K562 (cell line): ENCODE measurements at regions not wholly inside any gene's neighbourhood (a gene's known extent, or its start where the extent isn't known, plus 50 kb on each side); places are given as distances from the start of the nearest gene placed in this dataset.

Source experiments
- CAMTA2 ChIP-seq: fragments of 250-450 bp; sonication (Bioruptor Pico); conservative IDR thresholded peaks from 2 replicates; pipeline ENCODE4 v1.5.1; 2022
- GABPA ChIP-seq: fragments of 200-800 bp; sonication (Bioruptor generic); conservative IDR thresholded peaks from 2 replicates; pipeline ENCODE4 v1.6.1; 2016; ENCODE audit warnings: low read depth, missing genetic modification characterization, missing compliant biosample characterization
- KDM4B ChIP-seq, 2 experiments: fragments of 450-650 bp in 1 of 2; sonication (generic) in 1 of 2; IDR thresholded peaks; 2 replicates each; pipeline ENCODE4 v1.6.1; 2016 to 2017; ENCODE audit warnings: borderline replicate concordance in 2 of 2, antibody characterized with exemption in 1 of 2, low read depth in 1 of 2, mild to moderate bottlenecking in 1 of 2
- PHF8 ChIP-seq: fragments of 200-600 bp; sonication (generic); IDR thresholded peaks from 2 replicates; pipeline ENCODE4 v1.6.1; 2012; ENCODE audit warnings: mixed run types, mild to moderate bottlenecking, inconsistent platforms, low read length, moderate library complexity, borderline replicate concordance
- RBM22 ChIP-seq: fragments of 200-400 bp; formaldehyde crosslinking; IDR thresholded peaks from 2 replicates; pipeline ENCODE4 v1.6.1; 2018; ENCODE audit warnings: low read length, low read depth; ENCODE audit not compliant: poor library complexity, severe bottlenecking
- ZNF253 ChIP-seq: fragments of 250-450 bp; sonication (Bioruptor Pico); conservative IDR thresholded peaks from 2 replicates; pipeline ENCODE4 v1.6.1; 2021; ENCODE audit warnings: mild to moderate bottlenecking
- TF ChIP-seq, protein P1 (sequence below): IDR thresholded peaks from 3 replicates; pipeline ENCODE4 v1.6.1; 2011; ENCODE audit warnings: borderline replicate concordance, mild to moderate bottlenecking, moderate library complexity; ENCODE audit not compliant: insufficient read length; ENCODE audit errors: extremely low read depth
- TF ChIP-seq, protein P2 (sequence below), 3 experiments: IDR thresholded peaks in 2 of 3; conservative IDR thresholded peaks in 1 of 3; 2 replicates each; pipeline ENCODE4 v1.5.1; 2011 to 2012; ENCODE audit warnings: low read length in 3 of 3, mild to moderate bottlenecking in 3 of 3, control low read depth in 2 of 3, improper control_type of control experiment in 1 of 3, inconsistent platforms in 1 of 3, low read depth in 1 of 3, mixed read lengths in 1 of 3, moderate library complexity in 1 of 3; ENCODE audit not compliant: insufficient read depth in 2 of 3
- TF ChIP-seq, protein P3 (sequence below): sonication (generic); formaldehyde crosslinking; IDR thresholded peaks from 2 replicates; pipeline ENCODE4 v1.8.0; 2022; ENCODE audit warnings: mild to moderate bottlenecking, missing genetic modification reagents
- TF ChIP-seq, protein P4 (sequence below), 2 experiments: fragments of 450-650 bp in 1 of 2; sonication (generic) in 1 of 2; formaldehyde crosslinking in 1 of 2; IDR thresholded peaks in 1 of 2; conservative IDR thresholded peaks in 1 of 2; 2 replicates each; pipeline versions ENCODE4 v1.6.1 to v1.8.1; 2016 to 2023; ENCODE audit warnings: mild to moderate bottlenecking in 2 of 2, moderate library complexity in 2 of 2, inconsistent platforms in 1 of 2, missing genetic modification reagents in 1 of 2

DNA sequence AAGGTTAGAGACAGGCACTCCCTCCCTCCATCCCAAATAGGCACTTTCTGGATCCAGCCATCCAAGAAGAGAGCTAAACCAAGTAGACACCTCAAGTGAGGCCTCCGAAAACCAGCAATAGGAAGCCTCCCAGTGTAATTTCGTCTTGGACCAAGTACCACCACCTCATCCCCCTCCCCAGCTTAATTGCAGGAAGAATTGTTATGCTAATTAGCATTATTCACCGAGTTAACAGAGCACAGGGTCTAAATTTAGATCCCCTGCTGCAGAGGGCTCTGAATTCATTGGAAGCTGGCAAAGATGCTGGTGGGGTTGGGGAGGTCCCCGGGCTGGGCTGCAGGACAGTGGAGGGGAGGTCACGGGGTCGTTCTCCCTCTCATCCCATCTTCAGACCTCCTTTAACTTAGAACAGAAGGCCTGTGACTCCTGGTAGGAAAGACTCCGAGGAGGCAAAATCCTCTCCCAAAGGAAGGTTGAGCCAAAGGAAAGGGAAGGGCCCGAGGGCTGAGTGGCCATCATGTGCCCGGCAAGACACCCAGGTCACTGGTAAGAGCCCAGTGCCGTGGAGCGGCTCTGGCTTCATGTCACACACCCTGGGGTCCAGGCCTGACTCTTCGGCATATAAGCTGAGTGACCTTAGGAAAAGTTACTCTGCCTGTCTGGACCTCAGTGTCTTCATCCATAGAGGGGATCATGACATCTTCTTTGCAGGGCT is 209.2 kb upstream of the GRIK3 start:
- TF ChIP-seq, protein P1, sequence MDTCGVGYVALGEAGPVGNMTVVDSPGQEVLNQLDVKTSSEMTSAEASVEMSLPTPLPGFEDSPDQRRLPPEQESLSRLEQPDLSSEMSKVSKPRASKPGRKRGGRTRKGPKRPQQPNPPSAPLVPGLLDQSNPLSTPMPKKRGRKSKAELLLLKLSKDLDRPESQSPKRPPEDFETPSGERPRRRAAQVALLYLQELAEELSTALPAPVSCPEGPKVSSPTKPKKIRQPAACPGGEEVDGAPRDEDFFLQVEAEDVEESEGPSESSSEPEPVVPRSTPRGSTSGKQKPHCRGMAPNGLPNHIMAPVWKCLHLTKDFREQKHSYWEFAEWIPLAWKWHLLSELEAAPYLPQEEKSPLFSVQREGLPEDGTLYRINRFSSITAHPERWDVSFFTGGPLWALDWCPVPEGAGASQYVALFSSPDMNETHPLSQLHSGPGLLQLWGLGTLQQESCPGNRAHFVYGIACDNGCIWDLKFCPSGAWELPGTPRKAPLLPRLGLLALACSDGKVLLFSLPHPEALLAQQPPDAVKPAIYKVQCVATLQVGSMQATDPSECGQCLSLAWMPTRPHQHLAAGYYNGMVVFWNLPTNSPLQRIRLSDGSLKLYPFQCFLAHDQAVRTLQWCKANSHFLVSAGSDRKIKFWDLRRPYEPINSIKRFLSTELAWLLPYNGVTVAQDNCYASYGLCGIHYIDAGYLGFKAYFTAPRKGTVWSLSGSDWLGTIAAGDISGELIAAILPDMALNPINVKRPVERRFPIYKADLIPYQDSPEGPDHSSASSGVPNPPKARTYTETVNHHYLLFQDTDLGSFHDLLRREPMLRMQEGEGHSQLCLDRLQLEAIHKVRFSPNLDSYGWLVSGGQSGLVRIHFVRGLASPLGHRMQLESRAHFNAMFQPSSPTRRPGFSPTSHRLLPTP = no peak
- no peak for TF ChIP-seq GABPA (tag)
- TF ChIP-seq PHF8 = no peak
- TF ChIP-seq, protein P2, sequence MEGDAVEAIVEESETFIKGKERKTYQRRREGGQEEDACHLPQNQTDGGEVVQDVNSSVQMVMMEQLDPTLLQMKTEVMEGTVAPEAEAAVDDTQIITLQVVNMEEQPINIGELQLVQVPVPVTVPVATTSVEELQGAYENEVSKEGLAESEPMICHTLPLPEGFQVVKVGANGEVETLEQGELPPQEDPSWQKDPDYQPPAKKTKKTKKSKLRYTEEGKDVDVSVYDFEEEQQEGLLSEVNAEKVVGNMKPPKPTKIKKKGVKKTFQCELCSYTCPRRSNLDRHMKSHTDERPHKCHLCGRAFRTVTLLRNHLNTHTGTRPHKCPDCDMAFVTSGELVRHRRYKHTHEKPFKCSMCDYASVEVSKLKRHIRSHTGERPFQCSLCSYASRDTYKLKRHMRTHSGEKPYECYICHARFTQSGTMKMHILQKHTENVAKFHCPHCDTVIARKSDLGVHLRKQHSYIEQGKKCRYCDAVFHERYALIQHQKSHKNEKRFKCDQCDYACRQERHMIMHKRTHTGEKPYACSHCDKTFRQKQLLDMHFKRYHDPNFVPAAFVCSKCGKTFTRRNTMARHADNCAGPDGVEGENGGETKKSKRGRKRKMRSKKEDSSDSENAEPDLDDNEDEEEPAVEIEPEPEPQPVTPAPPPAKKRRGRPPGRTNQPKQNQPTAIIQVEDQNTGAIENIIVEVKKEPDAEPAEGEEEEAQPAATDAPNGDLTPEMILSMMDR (IDR thresholded peaks at IDR 0.05 in 2 of 3, conservative IDR thresholded peaks at IDR 0.05 in 1 of 3; ENCODE audit: insufficient read depth in 2 of 3, low read depth in 1 of 3, low read length in 3 of 3) = no peak
- TF ChIP-seq, protein P3, sequence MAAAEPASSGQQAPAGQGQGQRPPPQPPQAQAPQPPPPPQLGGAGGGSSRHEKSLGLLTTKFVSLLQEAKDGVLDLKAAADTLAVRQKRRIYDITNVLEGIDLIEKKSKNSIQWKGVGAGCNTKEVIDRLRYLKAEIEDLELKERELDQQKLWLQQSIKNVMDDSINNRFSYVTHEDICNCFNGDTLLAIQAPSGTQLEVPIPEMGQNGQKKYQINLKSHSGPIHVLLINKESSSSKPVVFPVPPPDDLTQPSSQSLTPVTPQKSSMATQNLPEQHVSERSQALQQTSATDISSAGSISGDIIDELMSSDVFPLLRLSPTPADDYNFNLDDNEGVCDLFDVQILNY (CRISPR knock-in tag) = no peak
- no peak for TF ChIP-seq RBM22
- no peak for TF ChIP-seq ZNF253
- TF ChIP-seq, protein P4, sequence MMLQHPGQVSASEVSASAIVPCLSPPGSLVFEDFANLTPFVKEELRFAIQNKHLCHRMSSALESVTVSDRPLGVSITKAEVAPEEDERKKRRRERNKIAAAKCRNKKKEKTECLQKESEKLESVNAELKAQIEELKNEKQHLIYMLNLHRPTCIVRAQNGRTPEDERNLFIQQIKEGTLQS (IDR thresholded peaks at IDR 0.05) = no peak
- TF ChIP-seq, protein P4 (CRISPR knock-in tag; conservative IDR thresholded peaks at IDR 0.05) = no peak
- no peak for TF ChIP-seq CAMTA2 (CRISPR knock-in tag)
- no peak for TF ChIP-seq KDM4B (IDR thresholded peaks at IDR 0.05; ENCODE audit: borderline replicate concordance in 2 of 2, low read depth in 1 of 2)
